Aorta (tissue), 5 donors: ENCODE measurements at regions not wholly inside any gene's neighbourhood (a gene's known extent, or its start where the extent isn't known, plus 50 kb on each side); places are given as distances from the start of the nearest gene placed in this dataset.

Experiments used
- ATAC-seq: fragments of 200-7000 bp; cut with Tn5 transposase; one replicate; pipeline ENCODE4 v1.9.1; 2022; ENCODE audit warnings: moderate library complexity; ENCODE audit not compliant: low FRiP score
- DNase-seq, 2 donors: peaks; one replicate each; pipeline ENCODE4 v3.0.0-alpha.2; 2020
- H3K27ac ChIP-seq, 2 donors: one replicate each; pipeline ENCODE4 v1.5.1; 2013; ENCODE audit warnings: low read length in 2 of 2, mild to moderate bottlenecking in 2 of 2, moderate library complexity in 2 of 2, control low read depth in 1 of 2, inconsistent platforms in 1 of 2, low read depth in 1 of 2
- H3K27me3 ChIP-seq, 2 donors: one replicate each; pipeline ENCODE4 v1.6.1; 2013; ENCODE audit warnings: control low read depth in 1 of 2, low read length in 1 of 2, mild to moderate bottlenecking in 1 of 2, moderate library complexity in 1 of 2; ENCODE audit not compliant: insufficient read depth in 2 of 2, control insufficient read depth in 1 of 2
- H3K36me3 ChIP-seq, 2 donors: one replicate each; pipeline ENCODE4 v1.6.1; 2013; ENCODE audit warnings: control low read depth in 1 of 2, low read length in 1 of 2, mild to moderate bottlenecking in 1 of 2; ENCODE audit not compliant: insufficient read depth in 2 of 2, control insufficient read depth in 1 of 2
- H3K4me1 ChIP-seq, 2 donors: one replicate each; pipeline ENCODE4 v1.6.1; 2013; ENCODE audit warnings: low read length in 2 of 2, control low read depth in 1 of 2, mild to moderate bottlenecking in 1 of 2, moderate library complexity in 1 of 2; ENCODE audit not compliant: insufficient read depth in 2 of 2, control insufficient read depth in 1 of 2
- H3K4me3 ChIP-seq, 2 donors: one replicate each; pipeline ENCODE4 v1.5.1; 2013; ENCODE audit warnings: low read length in 2 of 2, control low read depth in 1 of 2, mild to moderate bottlenecking in 1 of 2
- H3K9me3 ChIP-seq: one replicate; pipeline ENCODE4 v1.6.1; 2013; ENCODE audit warnings: mild to moderate bottlenecking, low read length; ENCODE audit not compliant: control insufficient read depth
- WGBS, 2 donors: extraction: QIAGEN DNeasy Blood & Tissue Kit; methylation state at CpG; one replicate each; pipeline ENCODE4 v1.1.7; 2013; 5-methylcytosine and 5-hydroxymethylcytosine counted together
- intact Hi-C, 2 donors: fragments of 100-400 bp; cut with DNase I; formaldehyde crosslinking; loops; one replicate each; pipeline versions ENCODE4 v1.14.2 to v1.15.0; 2022
- donor health status: healthy with polysubstance abuse.
- donor health status: Bipolar disorder and iron deficiency.
- donor health status: DM: no; HTN: no; CAD: no.
- donor health status: DM: no; HTN: no; CAD: no.
- donor health status: DM: yes; HTN: yes; CAD: no.

- Histone ChIP-seq H3K36me3 (no peaks in the 10 kb centered on the region), H3K9me3 (no peaks in the 10 kb centered on the region), H3K4me1 (no peaks in the 10 kb centered on the region), H3K4me3 (no peak overlapping the region), H3K27ac (no peak overlapping the region), H3K27me3 (no peaks in the 10 kb centered on the region)
- DNase-seq (no peak), ATAC-seq (no peak)
- 74 to 81% methylated on average over 2 of the region's 2 CpGs for WGBS, 2 donors
- intact Hi-C loops, result no loop called here
Measured at GRCh38 chrX:36916941-36917340, 91.2 kb upstream of the FAM47C start.

GRCh38 chrX:36927712-36928111 is 80.5 kb upstream of the FAM47C start:
- no peak overlapping the region for H3K27ac ChIP-seq
- WGBS, 2 donors, result 39 to 60% methylated on average over 1 of the region's 1 CpG
- no peaks in the 10 kb centered on the region for H3K36me3 ChIP-seq
- intact Hi-C loops, result no loop called here
- H3K4me1 ChIP-seq, result no peaks in the 10 kb centered on the region
- no peak for ATAC-seq
- no peaks in the 10 kb centered on the region for H3K27me3 ChIP-seq
- H3K4me3 ChIP-seq, result no peak overlapping the region
- DNase-seq, result no peak
- H3K9me3 ChIP-seq, result no peaks in the 10 kb centered on the region

GRCh38 chrX:36930491-36930890 is 77.7 kb upstream of the FAM47C start:
- intact Hi-C loops, result no loop called here
- Histone ChIP-seq H3K4me3 (no peak overlapping the region), H3K27ac (no peak overlapping the region), H3K36me3 (no peaks in the 10 kb centered on the region), H3K4me1 (no peaks in the 10 kb centered on the region), H3K9me3 (no peaks in the 10 kb centered on the region), H3K27me3 (no peaks in the 10 kb centered on the region)
- ATAC-seq (no peak), DNase-seq (no peak)
- WGBS, 2 donors, result 16 to 33% methylated on average over 1 of the region's 1 CpG

GRCh38 chrX:36947214-36947613 is 61.0 kb upstream of the FAM47C start:
- Histone ChIP-seq H3K9me3 (no peaks in the 10 kb centered on the region), H3K27ac (no peak overlapping the region), H3K27me3 (no peaks in the 10 kb centered on the region), H3K4me1 (no peaks in the 10 kb centered on the region), H3K4me3 (no peak overlapping the region), H3K36me3 (no peaks in the 10 kb centered on the region)
- intact Hi-C loops, result no loop called here
- no peak for ATAC-seq
- DNase-seq, result no peak
- WGBS, 2 donors, result 60 to 68% methylated on average over 5 of the region's 5 CpGs

- intact Hi-C loops, result no loop called here
- Histone ChIP-seq H3K27ac (no peak overlapping the region), H3K27me3 (no peaks in the 10 kb centered on the region), H3K9me3 (no peaks in the 10 kb centered on the region), H3K4me1 (no peaks in the 10 kb centered on the region), H3K36me3 (no peaks in the 10 kb centered on the region), H3K4me3 (no peak overlapping the region)
- DNase-seq, result no peak
- WGBS, 2 donors, result 30 to 53% methylated on average over 4 of the region's 4 CpGs
- no peak for ATAC-seq
Measured at GRCh38 chrX:36950495-36951253, 57.5 kb upstream of the FAM47C start.

- Histone ChIP-seq H3K4me3 (peak overlapping the region; percentile 4 to 20), H3K36me3 (no peaks in the 10 kb centered on the region), H3K27me3 (no peaks in the 10 kb centered on the region), H3K27ac (no peak overlapping the region), H3K9me3 (no peaks in the 10 kb centered on the region), H3K4me1 (no peaks in the 10 kb centered on the region)
- no peak for ATAC-seq
- peak; percentile 43 to 70 for DNase-seq
- intact Hi-C loops, result no loop called here
- WGBS, 2 donors, result 2 to 22% methylated on average over 58 to 91 of the region's 91 CpGs
Measured at GRCh38 chrX:36957425-36958328, 50.5 kb upstream of the FAM47C start.
